Activated CD4-positive, CD25-positive, alpha-beta regulatory T cell treated with anti-CD3 and anti-CD28 coated beads, Interleukin-2, amount 50 U/mL, for 24 hours (primary cell): ENCODE measurements at regions not wholly inside any gene's neighbourhood (a gene's known extent, or its start where the extent isn't known, plus 50 kb on each side); places are given as distances from the start of the nearest gene placed in this dataset.

Source experiments
- ATAC-seq, 2 donors: fragments of 150-1000 bp; cut with Tn5 transposase; one replicate each; pipeline ENCODE4 v1.10.0; 2021; ENCODE audit warnings: mild to moderate bottlenecking in 1 of 2, moderate library complexity in 1 of 2

DNA sequence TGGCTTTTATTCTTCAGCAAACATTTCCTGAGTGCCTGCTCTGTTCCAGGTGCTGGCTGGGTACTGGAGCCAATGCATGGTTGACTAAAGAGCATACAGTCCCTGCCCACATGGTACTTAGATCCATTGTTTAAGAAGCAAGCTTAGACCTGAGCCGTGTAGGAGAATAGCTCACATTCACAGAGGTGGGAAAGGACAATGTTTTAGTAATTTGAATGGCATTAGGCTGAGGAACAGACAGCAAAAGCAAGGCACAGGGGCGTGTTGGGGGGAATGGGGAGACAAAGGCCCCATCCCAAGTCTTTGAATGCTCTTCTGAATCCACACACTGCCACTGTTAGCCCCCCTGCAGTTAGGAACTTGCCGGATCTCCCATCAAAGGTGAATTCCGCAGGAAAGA, 388.2 kb upstream of the RGMA start:
- ATAC-seq: no peak

DNA sequence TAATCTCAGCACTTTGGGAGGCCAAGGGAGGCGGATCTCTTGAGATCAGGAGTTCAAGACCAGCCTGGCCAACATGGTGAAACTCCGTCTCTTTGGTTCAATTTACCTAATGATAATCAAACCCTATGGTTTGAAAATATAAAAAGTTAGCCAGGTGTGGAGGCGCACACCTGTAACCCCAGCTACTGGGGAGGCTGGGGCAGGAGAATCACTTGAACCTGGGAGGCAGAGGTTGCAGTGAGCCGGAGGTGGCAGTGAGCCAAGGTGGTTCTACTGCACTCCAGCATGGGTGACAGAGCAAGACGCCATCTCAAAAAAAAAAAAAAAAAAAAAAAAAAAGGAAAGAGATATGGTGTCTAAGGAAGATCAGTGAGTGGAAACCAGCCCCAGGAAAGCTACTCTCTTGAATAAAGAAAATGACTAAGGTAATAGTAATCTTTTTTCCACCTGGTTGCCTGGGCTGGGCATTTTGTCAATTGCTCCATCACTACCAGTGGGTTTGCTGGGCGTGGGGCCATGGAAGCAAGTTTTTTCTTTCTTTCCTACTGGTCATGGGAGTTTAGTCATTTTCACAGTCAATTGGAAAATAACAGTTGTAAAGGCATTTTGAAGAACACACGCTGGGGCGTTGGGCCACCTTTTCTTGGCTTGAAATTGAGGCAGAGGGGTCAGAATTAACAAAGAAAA, 387.6 kb upstream of the RGMA start:
- no peak for ATAC-seq

DNA sequence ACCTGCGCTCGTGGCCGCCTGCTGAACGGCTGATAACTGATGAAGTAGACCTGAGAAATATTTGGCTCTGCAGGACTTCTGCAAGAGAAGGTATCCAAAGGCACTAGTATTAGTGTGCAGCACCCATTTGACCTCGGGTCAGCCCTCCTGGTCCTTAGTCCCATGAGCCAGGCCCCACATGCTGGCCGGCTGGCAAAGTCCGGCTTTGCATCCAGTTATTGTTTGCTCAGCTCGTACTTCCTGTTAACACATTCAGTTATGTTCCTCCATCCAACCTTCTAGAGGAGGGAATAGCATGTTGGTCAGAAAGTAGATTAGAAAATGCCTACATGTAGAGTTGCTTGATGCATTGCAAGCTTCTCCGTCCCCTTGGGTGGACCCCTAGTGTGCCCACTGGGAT, 385.7 kb upstream of the RGMA start:
- no peak for ATAC-seq

DNA sequence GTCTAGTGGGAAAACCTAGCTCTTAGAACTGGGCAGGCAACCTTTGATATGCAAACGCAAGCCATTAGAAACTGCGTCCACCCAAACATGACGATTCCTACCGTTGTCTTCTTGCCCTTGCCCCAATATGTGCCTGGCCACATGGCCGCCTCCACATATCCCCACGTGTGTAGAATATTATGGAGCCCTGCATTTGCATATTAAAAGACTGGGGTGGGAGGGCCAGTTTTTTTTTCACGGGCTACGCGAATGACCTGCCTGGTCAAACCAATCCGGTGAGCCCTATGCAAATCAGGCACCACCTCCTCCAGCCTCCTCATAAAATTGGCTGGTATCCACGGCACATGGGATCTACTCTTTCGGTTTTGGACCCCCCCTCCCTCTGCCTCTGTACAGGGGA, 381.0 kb upstream of the RGMA start:
- no peak for ATAC-seq

DNA sequence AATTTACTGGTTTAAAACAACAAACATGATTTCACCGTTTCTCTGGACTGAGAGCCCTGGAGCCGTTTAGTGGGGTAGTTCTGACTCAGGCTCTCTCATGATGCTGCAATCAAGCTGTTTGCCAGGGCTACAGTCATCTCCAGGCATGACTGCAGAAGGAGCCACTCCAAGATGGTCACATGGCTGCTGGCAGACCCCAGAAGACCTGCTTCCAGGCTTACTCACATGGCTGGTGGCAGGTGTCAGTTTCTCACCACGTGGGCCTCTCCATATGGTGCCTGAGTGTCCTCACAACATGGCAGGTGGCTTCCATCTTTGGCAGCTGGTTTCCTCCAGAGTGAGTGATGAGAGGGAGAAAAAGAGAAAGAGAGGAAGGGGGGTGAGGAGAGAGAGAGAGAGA, 378.3 kb upstream of the RGMA start:
- ATAC-seq: no peak

DNA sequence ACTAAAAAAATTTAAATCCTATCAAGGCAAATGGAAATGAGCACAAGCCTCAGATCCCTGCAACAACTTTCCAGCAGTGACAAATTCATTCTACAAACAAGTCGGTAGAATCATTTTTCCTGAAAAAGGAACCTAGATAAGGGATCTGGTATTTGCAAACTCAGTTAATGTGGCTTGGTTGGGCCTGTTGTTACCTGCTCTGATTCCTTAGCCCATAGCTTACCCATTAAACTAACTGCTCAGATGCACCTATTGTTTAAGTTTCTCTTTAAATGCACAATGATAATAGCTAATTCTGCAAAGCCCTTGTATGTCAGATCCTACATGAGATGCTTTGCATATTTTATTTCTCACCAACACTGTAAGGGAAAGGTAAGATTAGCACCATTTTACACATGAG, 377.4 kb upstream of the RGMA start:
- ATAC-seq: no peak

DNA sequence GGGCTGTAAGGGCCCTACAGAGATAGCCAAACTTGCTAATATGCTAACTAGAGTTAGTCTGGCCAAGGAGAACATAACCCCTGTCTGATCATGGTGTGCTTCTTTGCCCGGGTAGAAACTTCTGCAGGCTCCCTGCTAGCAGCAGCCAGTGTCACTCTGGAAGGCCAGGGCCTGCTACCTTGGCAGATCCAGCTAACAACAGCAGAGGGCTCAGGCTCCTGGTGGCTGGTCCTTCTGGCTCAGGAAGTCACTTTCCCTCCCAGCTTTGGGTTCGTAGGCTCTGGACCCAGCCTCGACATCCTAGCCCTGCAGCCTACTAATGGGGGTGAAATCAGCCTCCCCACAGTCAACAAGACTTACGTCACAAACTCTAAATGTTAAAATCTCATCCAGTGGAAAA, 373.7 kb upstream of the RGMA start:
- no peak for ATAC-seq

DNA sequence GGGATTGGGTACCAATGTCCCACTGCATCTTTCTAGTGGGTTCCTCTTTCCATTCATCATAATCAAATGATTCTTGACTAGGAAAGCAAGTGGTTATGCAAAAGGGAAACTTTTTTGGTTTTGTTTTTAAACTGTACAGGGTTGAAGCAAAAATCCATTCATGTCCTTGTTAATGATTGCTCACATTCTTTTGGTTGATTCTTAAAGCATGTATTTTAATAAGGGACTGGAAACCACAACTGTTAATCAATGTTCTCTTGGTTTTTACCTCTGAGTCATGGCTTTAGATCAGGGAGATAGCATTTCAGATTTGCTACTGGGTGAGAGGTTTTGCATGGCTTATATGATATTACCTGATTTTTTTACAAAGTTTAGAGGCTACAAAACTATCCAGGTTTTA, 371.7 kb upstream of the RGMA start:
- ATAC-seq: no peak

DNA sequence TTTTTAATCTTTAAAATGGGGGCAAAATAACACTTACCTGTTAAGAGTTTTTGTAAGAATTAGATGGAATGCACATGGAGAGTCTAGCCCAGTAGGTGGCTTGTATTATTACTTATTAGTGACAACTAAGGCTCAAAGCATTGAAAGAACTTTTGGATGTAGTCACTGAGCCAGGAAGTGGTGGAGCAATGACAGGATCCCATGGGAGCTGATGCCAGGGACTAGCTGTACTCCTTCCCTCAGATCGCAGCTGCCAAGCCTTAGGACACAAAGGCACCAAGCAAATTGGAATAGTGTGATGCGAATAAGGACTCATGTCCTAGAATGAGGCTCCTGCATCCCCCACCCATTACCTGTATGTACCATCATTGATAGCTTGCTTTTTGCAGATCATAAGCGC, 370.4 kb upstream of the RGMA start:
- no peak for ATAC-seq

DNA sequence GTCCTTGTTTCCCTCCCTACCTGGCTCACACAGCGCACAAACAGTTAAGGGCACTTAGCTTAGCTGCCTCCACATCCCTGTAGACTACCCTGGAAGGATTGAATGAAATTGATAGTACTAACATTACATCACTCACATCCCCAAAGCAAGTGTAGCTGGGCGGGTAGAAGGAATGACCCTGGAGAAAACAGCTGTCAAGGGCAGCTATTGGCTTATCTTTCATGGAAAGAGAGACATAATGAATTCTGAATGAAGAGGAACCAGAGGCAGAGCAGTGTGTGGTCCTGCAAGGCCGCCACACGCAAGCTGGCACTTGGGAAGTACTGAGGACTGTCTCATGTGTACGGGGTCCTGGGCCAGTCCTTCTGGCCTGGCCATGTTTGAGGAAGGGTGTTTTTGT, 369.6 kb upstream of the RGMA start:
- ATAC-seq: no peak

DNA sequence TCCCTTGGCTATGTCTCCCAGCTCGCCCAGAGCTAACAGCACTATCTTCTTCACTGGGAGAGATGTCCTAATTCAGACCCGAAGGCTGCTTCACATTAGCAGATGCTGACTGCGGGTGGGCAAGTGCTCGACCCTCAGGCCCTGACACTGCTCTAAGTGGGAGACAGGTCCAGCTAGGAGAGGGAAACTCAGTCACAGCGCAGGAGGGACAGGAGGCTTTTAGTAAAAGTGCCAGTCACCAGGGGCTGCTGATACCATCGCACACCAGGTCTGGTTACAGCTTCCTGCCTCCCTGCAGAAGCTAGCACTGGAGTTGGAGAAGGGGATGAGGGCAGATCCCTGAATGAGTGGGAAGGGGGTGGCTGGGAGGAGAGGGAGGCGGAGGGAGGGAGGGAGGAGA, 365.8 kb upstream of the RGMA start:
- ATAC-seq: no peak

DNA sequence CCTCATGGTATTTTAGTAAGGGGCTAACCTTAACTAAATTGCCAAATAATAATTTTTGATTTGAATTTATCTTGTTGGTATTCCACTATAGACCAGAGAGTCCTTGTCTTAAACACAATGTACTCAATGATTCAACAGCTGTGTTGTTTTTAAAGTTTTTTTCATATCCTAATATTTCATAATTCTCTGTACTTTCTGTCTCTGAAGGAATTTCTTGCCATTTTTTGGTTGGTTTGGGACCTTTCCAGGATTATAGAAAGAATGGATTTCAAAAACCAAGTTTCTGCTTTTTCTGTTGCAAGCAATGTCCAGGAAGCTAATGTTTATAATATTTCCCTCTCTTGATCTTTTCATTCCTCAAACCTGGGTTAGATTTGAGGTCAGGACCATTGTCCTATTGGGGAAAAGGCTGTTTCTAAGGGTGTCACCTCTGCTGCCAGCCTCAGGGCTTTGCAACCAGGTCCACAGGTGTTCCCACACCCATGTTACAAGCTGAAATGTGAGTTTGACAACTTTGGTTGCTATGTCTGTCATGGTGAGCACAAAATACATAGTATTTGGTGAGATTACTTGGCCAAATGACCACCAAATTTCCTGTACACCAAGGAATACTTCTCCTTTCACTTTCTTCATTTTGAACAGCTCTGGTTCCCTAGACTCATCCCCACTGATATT, 363.7 kb upstream of the RGMA start:
- no peak for ATAC-seq

DNA sequence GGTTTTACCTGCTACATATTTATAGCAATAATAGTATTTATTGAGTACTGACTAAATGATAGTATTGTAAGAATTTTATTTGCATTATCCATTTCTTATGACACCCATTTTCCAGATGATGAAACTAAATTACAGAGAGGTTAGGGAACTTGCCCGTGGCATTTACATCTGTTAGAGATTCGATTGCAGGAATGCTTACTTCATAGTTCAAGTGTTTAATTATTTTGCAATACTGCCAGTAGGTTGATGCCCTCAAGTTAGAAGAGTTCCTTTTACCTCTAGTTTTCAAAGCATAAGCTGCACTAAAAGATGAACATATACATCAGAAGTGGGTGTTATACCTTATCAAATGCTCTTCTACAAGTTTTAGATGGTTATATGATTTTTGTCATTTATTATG, 362.8 kb upstream of the RGMA start:
- ATAC-seq: no peak

DNA sequence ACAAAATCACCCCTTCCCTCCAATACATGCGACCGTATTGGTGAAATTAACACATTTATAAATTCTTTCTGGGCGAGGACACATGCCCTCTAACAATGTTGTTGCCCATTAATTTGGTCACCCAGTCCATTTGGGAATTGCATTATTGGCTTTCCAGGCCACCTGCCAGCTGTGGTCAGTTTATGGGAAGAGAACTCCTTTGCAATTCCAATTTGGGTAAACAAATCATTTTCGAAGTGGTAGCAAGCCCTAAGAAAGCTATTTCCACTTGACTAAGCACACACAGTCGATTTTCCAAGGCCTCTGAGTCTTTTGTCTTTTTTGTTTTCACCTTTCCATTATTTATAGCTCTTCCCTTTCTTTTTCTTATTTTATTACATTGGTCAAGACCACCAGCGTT, 362.3 kb upstream of the RGMA start:
- ATAC-seq: no peak

DNA sequence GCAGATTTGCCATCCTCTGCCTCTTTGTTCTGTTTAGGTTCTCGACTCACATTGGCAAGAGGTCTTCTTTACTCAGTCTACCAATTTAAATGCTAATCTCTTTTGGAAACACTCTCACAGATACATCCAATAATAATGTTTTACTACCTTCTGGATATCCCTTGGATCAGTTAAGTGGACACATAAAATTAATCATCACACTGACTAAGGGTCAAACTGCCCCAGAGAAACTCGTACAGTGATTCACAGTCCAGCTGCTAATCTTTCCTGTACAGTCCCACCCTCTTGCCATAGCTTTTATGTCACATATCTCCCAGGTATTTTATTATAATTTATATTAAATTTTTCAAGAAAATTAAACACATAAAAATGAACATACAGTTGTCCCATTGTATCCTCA, 360.8 kb upstream of the RGMA start:
- no peak for ATAC-seq

DNA sequence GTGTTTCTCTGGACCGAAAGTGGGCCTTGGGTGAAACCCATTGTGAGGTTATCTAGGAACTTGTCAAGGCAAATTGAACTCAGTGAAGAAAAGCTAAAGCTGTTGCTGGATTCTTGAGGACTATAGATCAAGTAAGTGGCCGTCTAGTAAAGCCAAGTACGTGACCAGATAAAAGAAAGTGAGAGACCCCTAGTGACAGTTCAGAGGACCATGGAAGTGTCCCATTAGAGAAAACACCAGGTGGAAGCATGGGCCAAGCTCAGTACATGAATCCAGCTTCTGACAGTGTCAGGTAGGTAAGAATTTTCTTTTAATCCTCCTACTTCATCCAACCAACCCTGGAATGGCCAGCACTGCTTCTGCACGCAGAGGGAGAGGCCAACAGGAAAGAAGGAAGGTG, 349.3 kb upstream of the RGMA start:
- no peak for ATAC-seq

DNA sequence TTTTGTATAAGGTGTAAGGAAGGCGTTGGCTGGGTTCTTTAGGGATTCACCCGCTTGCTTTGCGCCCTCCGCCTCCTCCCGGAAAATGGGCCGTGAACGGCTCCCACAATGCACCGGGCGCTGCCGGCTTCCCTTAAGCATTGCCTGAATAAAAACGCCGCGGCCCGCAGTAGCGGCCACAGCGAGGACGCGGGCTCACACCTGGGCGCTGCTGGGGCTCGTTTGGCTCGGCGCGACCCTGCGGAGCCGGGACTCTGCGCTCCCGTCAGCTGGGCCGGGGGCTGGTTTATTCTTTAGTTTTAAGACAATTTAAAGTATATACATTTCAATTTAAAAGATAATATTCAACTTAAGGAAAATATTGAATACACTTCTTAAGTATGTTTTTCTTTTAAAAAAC, 343.5 kb upstream of the RGMA start:
- no peak for ATAC-seq

DNA sequence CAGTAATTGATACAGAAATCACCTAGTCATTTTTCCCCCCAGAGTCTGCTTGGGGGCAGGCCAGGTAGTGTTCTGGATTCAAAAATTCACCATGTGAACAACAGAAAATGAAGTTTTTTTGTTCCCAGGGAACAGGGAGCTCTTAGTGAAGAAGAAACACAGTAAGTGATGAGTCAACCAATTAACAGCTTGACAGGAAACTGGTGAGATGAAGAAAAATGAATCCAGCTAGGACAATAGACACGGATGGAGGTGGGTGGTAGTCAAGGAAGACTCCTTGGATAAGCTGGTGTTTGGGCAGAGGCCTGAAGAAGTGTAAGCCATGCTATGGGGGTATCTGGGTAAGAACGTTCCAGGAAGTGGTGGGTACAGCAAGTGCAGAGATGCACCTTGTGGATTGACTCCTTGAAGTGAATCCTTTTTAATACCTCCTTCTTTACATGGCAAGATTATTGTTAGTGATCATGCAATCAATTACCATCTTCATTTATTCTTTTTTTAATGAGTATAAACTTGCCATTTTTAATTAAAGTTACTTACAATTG, 339.9 kb upstream of the RGMA start:
- ATAC-seq: no peak

DNA sequence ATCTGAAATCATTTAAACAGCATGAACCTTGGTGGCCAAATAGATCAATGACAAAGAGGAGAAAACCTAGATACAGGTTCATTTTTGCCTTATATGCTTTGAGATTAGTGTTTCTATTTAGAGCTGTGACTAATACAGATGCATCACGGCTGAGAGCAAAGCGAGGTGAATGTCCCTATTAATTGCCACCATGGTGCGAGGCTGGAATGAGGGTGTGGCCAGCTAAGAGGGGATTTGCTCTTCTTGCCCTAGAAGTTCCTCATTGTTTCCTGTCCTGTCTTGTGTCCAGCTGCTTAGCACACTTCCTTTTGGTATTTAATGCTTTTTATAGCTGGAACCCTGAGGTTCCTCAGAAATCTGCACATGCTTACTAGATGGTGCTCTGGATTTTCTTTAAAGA, 339.1 kb upstream of the RGMA start:
- no peak for ATAC-seq

DNA sequence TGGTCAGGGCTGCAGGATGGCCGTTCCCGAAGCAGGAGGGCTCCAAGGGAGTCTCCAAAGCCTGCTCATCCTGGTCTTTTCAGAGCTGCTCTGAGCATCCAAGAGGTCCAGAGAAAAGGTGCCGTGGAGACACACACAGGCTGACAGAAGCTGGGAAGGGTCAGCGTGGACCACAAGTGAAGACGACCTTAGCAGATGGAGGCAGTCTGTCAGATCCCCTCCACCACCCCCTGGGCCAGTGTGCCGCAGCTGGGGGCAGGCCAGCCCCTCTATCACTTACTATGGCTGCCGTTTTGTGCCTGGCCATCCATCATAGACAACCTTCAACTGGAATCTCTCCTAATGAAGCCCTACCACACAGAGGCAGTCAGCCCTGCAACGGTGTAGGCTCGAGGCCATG, 335.1 kb upstream of the RGMA start:
- no peak for ATAC-seq

DNA sequence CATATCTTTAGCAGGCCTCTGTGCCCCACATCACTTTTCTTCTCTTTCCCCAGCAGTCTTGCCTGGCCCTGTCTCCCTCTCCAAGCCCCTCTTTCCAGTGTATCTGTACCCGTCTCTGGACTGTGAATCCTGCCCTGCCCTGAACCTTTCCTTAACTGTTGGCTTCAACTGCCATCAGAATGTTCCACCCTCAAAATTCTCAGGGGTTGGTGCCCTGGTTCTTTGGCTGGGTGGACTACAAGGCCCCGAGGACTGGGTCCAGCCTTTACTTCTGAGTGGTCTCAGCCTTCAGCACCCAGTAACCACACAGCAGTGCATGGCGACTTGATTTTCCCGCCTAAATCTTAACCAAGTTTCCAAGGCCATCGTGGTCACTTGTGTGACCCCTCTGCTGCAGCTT, 333.5 kb upstream of the RGMA start:
- no peak for ATAC-seq

DNA sequence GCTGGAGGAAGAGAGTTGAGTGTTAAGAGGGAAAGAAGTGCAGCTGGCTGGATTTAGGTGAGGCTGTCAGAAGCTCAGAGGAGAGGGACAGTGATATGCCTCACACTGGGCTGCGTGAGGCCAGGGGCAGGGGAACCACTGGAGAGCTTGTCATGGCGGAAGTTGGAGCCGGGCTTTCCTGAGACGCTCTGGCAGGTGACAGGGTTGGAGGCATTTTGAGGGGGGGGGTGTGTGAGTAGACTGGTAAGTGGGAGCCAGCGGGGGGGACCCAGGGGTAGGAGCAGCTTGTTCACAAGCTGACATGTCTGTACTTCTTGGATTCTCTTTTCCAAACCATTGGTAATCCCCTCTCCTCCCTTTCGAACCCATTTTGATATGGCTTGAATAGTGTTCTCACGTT, 331.5 kb upstream of the RGMA start:
- no peak for ATAC-seq

DNA sequence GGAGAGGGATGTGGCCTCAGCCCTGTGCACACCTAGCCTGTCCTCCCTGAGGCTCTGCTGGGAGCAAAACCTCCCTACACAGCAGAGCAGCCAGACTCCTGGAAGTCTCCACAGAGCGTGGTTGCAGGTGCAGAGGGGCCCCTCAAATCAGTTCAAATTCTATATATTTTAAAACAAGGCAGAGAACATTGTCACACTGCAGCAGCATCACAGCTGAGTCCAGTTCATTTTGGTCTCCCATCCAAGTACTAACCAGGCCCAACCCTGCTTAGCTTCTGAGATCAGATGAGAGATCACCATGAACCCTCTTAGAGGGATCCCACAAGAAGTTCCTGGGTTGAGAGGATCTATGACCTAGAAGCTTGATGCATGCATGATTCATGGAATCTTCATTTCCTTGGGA, 331.0 kb upstream of the RGMA start:
- no peak for ATAC-seq

DNA sequence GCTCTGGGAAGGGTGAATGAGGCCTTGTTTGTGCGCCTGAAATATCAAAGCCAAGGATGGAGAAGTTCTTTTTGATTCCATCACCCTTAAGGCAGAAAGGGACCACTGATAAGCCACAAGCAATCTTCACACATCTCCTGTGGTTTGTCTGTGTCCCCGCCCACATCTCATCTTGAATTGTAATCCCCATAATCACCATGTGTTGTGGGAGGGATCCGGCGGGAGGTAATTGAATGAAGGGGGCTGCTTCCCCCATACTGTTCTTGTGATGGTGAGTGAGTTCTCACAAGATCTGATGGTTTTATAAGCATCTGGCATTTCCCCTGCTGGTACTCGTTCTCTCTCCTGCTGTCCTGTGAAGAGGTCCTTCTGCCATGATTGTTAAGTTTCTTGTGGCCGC, 329.6 kb upstream of the RGMA start:
- ATAC-seq: no peak

DNA sequence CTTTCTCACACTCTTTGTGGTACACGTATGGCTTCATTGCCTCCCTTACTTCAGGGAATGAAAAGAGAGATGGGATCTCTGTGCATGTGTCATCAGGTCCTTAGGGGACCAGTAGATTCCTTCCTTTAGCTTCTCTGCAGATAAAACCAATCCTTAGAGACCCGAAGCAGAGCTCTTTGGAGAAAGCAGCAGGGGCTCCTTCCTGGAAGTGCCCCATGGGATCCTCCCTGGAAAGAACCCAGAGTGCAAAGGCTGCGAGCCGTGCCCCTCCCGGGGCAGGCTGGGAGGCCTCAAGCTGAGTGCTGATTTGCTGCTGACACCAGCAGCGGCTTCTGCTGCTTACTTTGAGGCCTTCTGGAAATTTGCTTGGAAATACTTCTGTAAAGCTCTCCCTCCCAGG, 328.6 kb upstream of the RGMA start:
- ATAC-seq: no peak
